ENCODE measurements at regions not wholly inside any gene's neighbourhood (a gene's known extent, or its start where the extent isn't known, plus 50 kb on each side); places are given as distances from the start of the nearest gene placed in this dataset.
"Not testable (repeated sequence)": the region's sequence is repeated elsewhere in the genome, so short reads cannot be mapped to it uniquely, and the experiment has no call there.

GRCh38 chr22:23424551-23425068 lies 155.5 kb downstream of the IGLL1 start:
- not testable (repeated sequence) for TF ChIP-seq POLR2A (IDR thresholded peaks at IDR 0.05)
- TF ChIP-seq, protein P1, sequence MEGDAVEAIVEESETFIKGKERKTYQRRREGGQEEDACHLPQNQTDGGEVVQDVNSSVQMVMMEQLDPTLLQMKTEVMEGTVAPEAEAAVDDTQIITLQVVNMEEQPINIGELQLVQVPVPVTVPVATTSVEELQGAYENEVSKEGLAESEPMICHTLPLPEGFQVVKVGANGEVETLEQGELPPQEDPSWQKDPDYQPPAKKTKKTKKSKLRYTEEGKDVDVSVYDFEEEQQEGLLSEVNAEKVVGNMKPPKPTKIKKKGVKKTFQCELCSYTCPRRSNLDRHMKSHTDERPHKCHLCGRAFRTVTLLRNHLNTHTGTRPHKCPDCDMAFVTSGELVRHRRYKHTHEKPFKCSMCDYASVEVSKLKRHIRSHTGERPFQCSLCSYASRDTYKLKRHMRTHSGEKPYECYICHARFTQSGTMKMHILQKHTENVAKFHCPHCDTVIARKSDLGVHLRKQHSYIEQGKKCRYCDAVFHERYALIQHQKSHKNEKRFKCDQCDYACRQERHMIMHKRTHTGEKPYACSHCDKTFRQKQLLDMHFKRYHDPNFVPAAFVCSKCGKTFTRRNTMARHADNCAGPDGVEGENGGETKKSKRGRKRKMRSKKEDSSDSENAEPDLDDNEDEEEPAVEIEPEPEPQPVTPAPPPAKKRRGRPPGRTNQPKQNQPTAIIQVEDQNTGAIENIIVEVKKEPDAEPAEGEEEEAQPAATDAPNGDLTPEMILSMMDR (IDR thresholded peaks at IDR 0.05), result not testable (repeated sequence)

All from sigmoid colon (tissue), 3 donors.